Amniotic epithelial cell (primary cell): ENCODE measurements at regions not wholly inside any gene's neighbourhood (a gene's known extent, or its start where the extent isn't known, plus 50 kb on each side); places are given as distances from the start of the nearest gene placed in this dataset.

Source experiments
- DNase-seq: peaks from one replicate; pipeline ENCODE4 v3.0.0-alpha.2; 2010; ENCODE audit warnings: low read depth

- DNase-seq, result no peak
Measured at GRCh38 chr11:127130321-127130720, 129.8 kb upstream of the KIRREL3 start.

- DNase-seq, result no peak
Measured at GRCh38 chr11:127126986-127127385, 126.4 kb upstream of the KIRREL3 start.

- DNase-seq, result no peak
Measured at GRCh38 chr11:127119356-127119755, 118.8 kb upstream of the KIRREL3 start.

- no peak for DNase-seq
Measured at GRCh38 chr11:127118811-127119210, 118.2 kb upstream of the KIRREL3 start.

- no peak for DNase-seq
Measured at GRCh38 chr11:127117231-127117739, 116.7 kb upstream of the KIRREL3 start.

- no peak for DNase-seq
Measured at GRCh38 chr11:127115844-127116243, 115.3 kb upstream of the KIRREL3 start.

GRCh38 chr11:127114035-127114434 is 113.5 kb upstream of the KIRREL3 start:
- no peak for DNase-seq

GRCh38 chr11:127110542-127110941 is 110.0 kb upstream of the KIRREL3 start:
- no peak for DNase-seq

- no peak for DNase-seq
Measured at GRCh38 chr11:127109796-127110480, 109.4 kb upstream of the KIRREL3 start.

- DNase-seq, result no peak
Measured at GRCh38 chr11:127108838-127109237, 108.3 kb upstream of the KIRREL3 start.

GRCh38 chr11:127106938-127107337 is 106.4 kb upstream of the KIRREL3 start:
- no peak for DNase-seq

- no peak for DNase-seq
Measured at GRCh38 chr11:127105593-127106541, 105.3 kb upstream of the KIRREL3 start.

GRCh38 chr11:127103586-127104388 is 103.2 kb upstream of the KIRREL3 start:
- DNase-seq, result no peak

- DNase-seq, result no peak
Measured at GRCh38 chr11:127098684-127099083, 98.1 kb upstream of the KIRREL3 start.

GRCh38 chr11:127080735-127081134 is 80.2 kb upstream of the KIRREL3 start:
- DNase-seq, result no peak

GRCh38 chr11:127075758-127076157 is 75.2 kb upstream of the KIRREL3 start:
- DNase-seq, result no peak

- no peak for DNase-seq
Measured at GRCh38 chr11:127074151-127074761, 73.7 kb upstream of the KIRREL3 start.

- DNase-seq, result no peak
Measured at GRCh38 chr11:127073621-127074020, 73.1 kb upstream of the KIRREL3 start.

GRCh38 chr11:127071606-127072005 is 71.0 kb upstream of the KIRREL3 start:
- DNase-seq, result no peak

- no peak for DNase-seq
Measured at GRCh38 chr11:127070808-127071207, 70.2 kb upstream of the KIRREL3 start.

- DNase-seq, result no peak
Measured at GRCh38 chr11:127066401-127067090, 66.0 kb upstream of the KIRREL3 start.
